Keratinocyte (primary cell): ENCODE measurements at regions not wholly inside any gene's neighbourhood (a gene's known extent, or its start where the extent isn't known, plus 50 kb on each side); places are given as distances from the start of the nearest gene placed in this dataset.

Experiments used
- DNase-seq: peaks from one replicate; pipeline ENCODE4 v3.0.0-alpha.2; 2011; ENCODE audit warnings: low read depth, missing footprints, low spot score
- FAIRE-seq: peaks from 2 replicates; lab custom pipeline; 2011; peaks lifted over from hg19 to GRCh38; lab: Jason Lieb, UNC
- H2AFZ ChIP-seq: 2 replicates; pipeline ENCODE4 v1.6.0; 2012; ENCODE audit warnings: low read length, control low read depth, inconsistent platforms; ENCODE audit not compliant: control insufficient read depth
- H3K27ac ChIP-seq: 2 replicates; pipeline ENCODE4 v1.5.1; 2011; ENCODE audit warnings: low read length; ENCODE audit not compliant: control insufficient read depth, insufficient read depth
- H3K27me3 ChIP-seq: 3 replicates; pipeline ENCODE4 v1.6.0; 2011; ENCODE audit warnings: low read length; ENCODE audit not compliant: control insufficient read depth, insufficient read depth; ENCODE audit errors: extremely low read depth
- H3K36me3 ChIP-seq, 2 experiments: 2 replicates in 1 of 2; 3 replicates in 1 of 2; pipeline ENCODE4 v1.5.1; 2011; ENCODE audit warnings: low read length in 2 of 2, mild to moderate bottlenecking in 1 of 2; ENCODE audit not compliant: control insufficient read depth in 2 of 2, insufficient read depth in 2 of 2; ENCODE audit errors: extremely low read depth in 1 of 2
- H3K4me1 ChIP-seq: 3 replicates; pipeline ENCODE4 v1.5.1; 2011; ENCODE audit warnings: low read length; ENCODE audit not compliant: control insufficient read depth, insufficient read depth; ENCODE audit errors: extremely low read depth
- H3K4me2 ChIP-seq: 3 replicates; pipeline ENCODE4 v1.6.0; 2011; ENCODE audit warnings: low read depth, low read length; ENCODE audit not compliant: control insufficient read depth, insufficient read depth; ENCODE audit errors: extremely low read depth
- H3K4me3 ChIP-seq, 3 experiments: fragments of 200-600 bp in 1 of 3; sonication (generic) in 1 of 3; 2 replicates in 2 of 3; 3 replicates in 1 of 3; pipeline ENCODE4 v1.5.1; 2011 to 2016; ENCODE audit warnings: low read length in 3 of 3, mild to moderate bottlenecking in 3 of 3, control low read depth in 2 of 3, inconsistent platforms in 1 of 3, low read depth in 1 of 3, mixed read lengths in 1 of 3, mixed run types in 1 of 3, moderate library complexity in 1 of 3; ENCODE audit not compliant: control insufficient read depth in 2 of 3, insufficient read depth in 2 of 3; ENCODE audit errors: extremely low read depth in 1 of 3
- H3K79me2 ChIP-seq: 2 replicates; pipeline ENCODE4 v1.6.0; 2012; ENCODE audit warnings: low read length; ENCODE audit not compliant: control insufficient read depth, insufficient read depth
- H3K9ac ChIP-seq: 3 replicates; pipeline ENCODE4 v1.6.0; 2011; ENCODE audit warnings: low read length; ENCODE audit not compliant: control insufficient read depth, insufficient read depth; ENCODE audit errors: extremely low read depth
- H3K9me1 ChIP-seq: 3 replicates; pipeline ENCODE4 v1.6.0; 2011; ENCODE audit warnings: low read length; ENCODE audit not compliant: control insufficient read depth, insufficient read depth; ENCODE audit errors: extremely low read depth
- H3K9me3 ChIP-seq: 2 replicates; pipeline ENCODE4 v1.5.1; 2012; ENCODE audit warnings: low read depth, low read length; ENCODE audit not compliant: control insufficient read depth
- H4K20me1 ChIP-seq: 3 replicates; pipeline ENCODE4 v1.6.0; 2011; ENCODE audit warnings: low read length; ENCODE audit not compliant: control insufficient read depth, insufficient read depth; ENCODE audit errors: extremely low read depth
- EZH2 ChIP-seq: IDR thresholded peaks from one replicate; pipeline ENCODE4 v1.6.1; 2012; ENCODE audit warnings: inconsistent platforms, mild to moderate bottlenecking, low read length, moderate library complexity
- dilution Hi-C: fragments of 300-500 bp; cut with MboI; formaldehyde crosslinking; loops from one replicate; pipeline ENCODE4 v1.7.0; 2020; ENCODE audit warnings: low sequenced_read_pairs; ENCODE audit not compliant: extremely low pct_ligation_motif_present
- TF ChIP-seq, protein P1 (sequence below), 3 experiments: IDR thresholded peaks in 1 of 3; conservative IDR thresholded peaks in 1 of 3; optimal IDR thresholded peaks in 1 of 3; 2 replicates in 2 of 3; 3 replicates in 1 of 3; pipeline versions ENCODE3 to v1.5.1; 2011; ENCODE audit warnings: low read length in 3 of 3, mild to moderate bottlenecking in 3 of 3, moderate library complexity in 2 of 3, control low read depth in 1 of 3, inconsistent platforms in 1 of 3; ENCODE audit not compliant: insufficient read depth in 2 of 3; ENCODE audit errors: extremely low read depth in 1 of 3

DNA sequence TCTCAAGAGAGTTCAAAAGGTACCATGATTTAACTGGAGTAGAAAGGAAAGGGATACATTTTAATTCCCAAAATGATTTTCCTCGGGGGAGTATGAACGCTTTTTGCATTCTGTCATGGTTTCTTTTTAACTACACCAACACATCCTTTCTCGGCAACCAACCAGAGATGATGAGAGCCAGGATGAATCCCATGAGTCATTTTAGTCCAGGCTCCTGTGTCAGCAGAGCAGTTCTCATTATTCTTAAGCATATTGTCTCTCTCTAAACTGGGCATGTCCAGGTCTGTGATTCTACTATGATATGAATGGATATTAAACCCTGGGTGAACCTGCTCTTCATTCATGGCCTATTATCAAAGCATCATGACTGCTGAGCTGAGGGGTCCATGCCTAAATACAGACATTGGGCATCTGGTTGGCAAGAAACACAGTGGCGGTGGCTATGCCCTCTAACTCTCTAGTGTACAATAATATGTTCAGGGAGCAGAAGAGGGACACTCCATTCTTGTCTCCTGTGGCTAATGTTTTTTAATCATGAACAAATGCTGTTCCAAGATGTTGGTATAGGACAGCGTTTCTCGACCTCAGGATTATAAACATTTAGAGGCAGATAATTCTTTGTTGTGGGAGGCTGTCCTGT lies 124.3 kb upstream of the ESRRG start:
- Histone ChIP-seq H3K4me1 (no peaks in the 10 kb centered on the region), H3K79me2 (no peaks in the 10 kb centered on the region), H3K9ac (no peak overlapping the region), H3K9me1 (no peaks in the 10 kb centered on the region), H3K27me3 (no peaks in the 10 kb centered on the region), H4K20me1 (no peaks in the 10 kb centered on the region), H3K4me2 (no peak overlapping the region), H3K9me3 (no peaks in the 10 kb centered on the region), H2AFZ (no peak overlapping the region), H3K36me3 (no peaks in the 10 kb centered on the region), H3K4me3 (no peak overlapping the region), H3K27ac (no peak overlapping the region)
- dilution Hi-C loops: no loop called here
- FAIRE-seq (peak; percentile 34), DNase-seq (no peak)
- no peak for TF ChIP-seq EZH2
- TF ChIP-seq, protein P1, sequence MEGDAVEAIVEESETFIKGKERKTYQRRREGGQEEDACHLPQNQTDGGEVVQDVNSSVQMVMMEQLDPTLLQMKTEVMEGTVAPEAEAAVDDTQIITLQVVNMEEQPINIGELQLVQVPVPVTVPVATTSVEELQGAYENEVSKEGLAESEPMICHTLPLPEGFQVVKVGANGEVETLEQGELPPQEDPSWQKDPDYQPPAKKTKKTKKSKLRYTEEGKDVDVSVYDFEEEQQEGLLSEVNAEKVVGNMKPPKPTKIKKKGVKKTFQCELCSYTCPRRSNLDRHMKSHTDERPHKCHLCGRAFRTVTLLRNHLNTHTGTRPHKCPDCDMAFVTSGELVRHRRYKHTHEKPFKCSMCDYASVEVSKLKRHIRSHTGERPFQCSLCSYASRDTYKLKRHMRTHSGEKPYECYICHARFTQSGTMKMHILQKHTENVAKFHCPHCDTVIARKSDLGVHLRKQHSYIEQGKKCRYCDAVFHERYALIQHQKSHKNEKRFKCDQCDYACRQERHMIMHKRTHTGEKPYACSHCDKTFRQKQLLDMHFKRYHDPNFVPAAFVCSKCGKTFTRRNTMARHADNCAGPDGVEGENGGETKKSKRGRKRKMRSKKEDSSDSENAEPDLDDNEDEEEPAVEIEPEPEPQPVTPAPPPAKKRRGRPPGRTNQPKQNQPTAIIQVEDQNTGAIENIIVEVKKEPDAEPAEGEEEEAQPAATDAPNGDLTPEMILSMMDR (optimal IDR thresholded peaks at IDR 0.05 in 1 of 3, IDR thresholded peaks at IDR 0.05 in 1 of 3, conservative IDR thresholded peaks at IDR 0.05 in 1 of 3; ENCODE audit: extremely low read depth in 1 of 3, insufficient read depth in 2 of 3, low read length in 3 of 3): no peak

DNA sequence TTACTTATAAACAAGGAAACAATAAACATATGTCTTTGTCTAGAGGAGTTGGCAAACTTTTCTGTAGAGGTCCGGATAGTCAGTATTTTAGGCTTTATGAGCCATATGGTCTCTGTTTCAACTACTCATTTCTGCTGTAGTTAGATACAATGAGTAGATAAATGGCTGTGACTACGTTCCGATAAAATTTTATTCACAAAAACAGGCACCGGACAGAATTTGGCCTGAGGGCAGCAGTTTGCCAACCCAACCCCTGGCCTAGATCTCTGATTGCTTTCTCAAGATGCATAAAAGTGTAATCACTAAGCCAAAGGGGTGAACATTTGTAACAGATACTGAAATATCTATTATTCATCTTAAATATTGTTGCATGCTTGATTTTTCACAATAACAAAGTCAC lies 123.1 kb upstream of the ESRRG start:
- dilution Hi-C loops: no loop called here
- no peak for TF ChIP-seq EZH2
- TF ChIP-seq, protein P1 (optimal IDR thresholded peaks at IDR 0.05 in 1 of 3, IDR thresholded peaks at IDR 0.05 in 1 of 3, conservative IDR thresholded peaks at IDR 0.05 in 1 of 3; ENCODE audit: extremely low read depth in 1 of 3, insufficient read depth in 2 of 3, low read length in 3 of 3): no peak
- FAIRE-seq (no peak), DNase-seq (no peak)
- Histone ChIP-seq H3K9ac (no peak overlapping the region), H3K79me2 (no peaks in the 10 kb centered on the region), H3K9me1 (no peaks in the 10 kb centered on the region), H3K27ac (no peak overlapping the region), H3K9me3 (no peaks in the 10 kb centered on the region), H3K4me3 (no peak overlapping the region), H3K27me3 (no peaks in the 10 kb centered on the region), H3K4me2 (no peak overlapping the region), H3K36me3 (no peaks in the 10 kb centered on the region), H4K20me1 (no peaks in the 10 kb centered on the region), H3K4me1 (no peaks in the 10 kb centered on the region), H2AFZ (no peak overlapping the region)
